GM21526 (cell line): ENCODE measurements at regions not wholly inside any gene's neighbourhood (a gene's known extent, or its start where the extent isn't known, plus 50 kb on each side); places are given as distances from the start of the nearest gene placed in this dataset.

Experiments used
- ATAC-seq: cut with Tn5 transposase; IDR thresholded peaks from one replicate; pipeline ENCODE4 v1.9.1; 2021; ENCODE audit warnings: moderate library complexity; ENCODE audit not compliant: unreplicated experiment, low FRiP score

DNA sequence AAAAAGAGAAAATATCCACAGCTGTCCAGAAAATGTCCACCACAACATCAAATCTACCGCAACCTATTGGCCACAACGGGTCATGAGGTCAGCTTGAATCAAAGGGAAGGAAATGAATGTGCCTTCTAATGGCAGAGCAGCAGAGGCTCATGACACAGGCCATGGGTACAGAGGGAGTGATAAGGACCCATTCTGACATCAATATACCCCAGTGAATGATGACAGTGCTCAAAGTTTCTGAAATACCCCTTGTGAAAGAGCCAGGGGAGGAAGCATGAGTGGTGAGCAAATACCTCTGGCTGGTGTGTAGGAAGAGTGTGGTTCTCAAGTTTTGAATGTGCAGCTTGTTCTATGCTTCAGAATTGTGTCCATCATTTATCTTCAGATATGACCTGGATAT lies 348.2 kb downstream of the IRX1 start:
- no peak for ATAC-seq

DNA sequence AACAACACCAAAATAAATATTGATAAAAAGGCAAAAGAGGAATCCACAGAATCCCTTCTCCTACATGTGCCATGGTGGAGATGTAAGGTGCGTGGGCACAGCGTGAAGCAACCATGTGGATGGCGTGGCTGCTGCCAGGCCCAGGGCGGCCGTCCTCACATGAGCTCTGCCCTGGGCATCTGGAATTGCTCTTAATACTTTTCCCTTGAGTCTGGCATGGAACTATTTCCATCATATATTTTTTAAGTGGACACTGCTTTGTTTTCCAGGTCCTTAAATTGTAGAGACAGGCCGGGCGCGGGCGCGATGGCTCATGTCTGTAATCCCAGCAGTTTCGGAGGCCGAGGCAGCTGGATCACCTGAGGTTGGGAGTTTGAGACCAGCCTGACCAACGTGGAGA lies 349.3 kb downstream of the IRX1 start:
- ATAC-seq, result no peak

DNA sequence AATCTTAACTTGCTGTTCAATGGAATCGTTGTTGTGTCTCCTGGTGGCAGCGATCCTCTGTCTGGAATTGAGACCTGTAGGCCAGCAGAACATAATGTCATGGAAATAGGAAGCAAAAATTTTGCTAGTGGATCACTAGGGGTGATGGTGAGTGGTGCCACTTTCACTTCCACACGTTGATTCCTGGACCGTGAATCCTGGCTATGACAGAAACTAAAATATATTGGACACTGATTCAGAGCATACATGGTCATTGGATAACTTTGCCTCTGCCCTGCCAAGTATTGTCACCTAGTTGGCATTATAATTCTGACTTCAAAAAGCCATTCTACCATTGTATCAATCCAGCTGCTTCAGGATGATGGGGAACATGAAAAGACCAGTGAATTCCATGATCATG lies 353.2 kb downstream of the IRX1 start:
- no peak for ATAC-seq

DNA sequence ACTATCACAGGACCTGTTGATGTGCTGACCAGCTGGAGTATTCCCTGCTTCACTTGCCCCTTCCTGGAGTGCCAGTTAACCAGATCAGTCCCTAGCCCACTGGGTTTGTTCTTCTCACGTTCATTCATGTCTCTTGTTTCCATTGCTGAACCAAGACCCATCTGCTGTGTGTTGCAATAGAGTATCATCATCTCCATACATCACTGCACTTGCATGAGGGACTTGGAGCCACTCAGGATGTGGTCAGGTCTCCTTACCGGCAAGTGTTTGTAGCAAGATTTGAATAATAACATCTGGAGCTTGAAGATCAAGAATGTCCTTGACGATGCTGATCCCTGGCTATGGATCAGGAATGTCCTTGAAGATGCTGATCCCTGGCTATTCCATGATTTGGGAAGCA lies 358.6 kb downstream of the IRX1 start:
- no peak for ATAC-seq

DNA sequence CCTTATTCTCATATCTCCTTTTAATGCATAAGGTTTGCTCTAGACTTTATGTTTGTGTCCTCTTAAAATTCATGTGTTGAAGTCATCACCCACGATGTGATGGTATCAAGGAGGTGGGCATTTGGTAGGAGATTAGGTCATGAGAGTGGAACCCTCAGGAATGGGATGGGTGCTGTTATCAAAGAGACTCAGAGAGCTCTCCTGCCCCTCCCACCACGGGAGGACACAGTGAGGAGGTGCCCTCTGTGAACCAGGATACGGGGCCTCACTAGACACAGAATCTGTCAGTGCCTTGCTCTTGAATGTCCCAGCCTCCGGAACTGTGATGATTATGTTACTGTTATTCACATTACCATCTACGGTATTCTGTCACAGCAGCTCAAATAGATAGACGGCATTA lies 359.0 kb downstream of the IRX1 start:
- no peak for ATAC-seq

DNA sequence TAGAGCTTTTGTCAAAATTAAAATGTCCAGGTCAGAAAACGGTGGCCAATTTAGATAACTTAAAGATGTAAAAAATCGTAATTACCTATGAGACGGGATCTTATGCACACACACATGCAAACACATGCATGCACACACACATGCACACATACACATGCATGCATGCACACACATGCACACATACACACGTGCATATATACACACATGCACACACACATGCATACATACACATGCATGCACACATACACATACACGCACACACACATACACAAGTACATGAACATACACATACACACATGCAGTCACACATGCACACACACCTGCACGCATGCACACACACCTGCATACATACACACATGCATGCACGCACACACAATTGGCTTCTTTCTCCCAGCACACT lies 362.0 kb downstream of the IRX1 start:
- no peak for ATAC-seq

DNA sequence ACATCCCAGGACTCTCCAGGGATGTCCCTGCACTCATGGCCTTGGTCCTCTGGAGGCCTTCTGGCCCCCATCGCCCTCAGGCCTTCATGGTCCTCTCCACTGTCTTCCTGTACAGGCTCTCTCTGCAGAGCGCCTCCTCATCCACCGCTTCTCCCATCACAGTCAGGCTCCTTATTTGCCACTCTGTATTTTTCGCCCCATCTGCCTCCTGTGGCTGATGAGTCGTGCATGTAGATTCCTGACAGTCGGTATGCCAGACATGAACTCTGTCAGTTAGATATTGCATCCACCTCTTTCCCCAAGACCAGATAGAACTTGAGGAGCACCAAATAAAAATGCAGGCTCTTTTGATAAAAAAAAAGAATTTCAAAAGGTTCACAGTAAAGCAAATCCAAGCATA lies 362.8 kb downstream of the IRX1 start:
- ATAC-seq, result no peak

DNA sequence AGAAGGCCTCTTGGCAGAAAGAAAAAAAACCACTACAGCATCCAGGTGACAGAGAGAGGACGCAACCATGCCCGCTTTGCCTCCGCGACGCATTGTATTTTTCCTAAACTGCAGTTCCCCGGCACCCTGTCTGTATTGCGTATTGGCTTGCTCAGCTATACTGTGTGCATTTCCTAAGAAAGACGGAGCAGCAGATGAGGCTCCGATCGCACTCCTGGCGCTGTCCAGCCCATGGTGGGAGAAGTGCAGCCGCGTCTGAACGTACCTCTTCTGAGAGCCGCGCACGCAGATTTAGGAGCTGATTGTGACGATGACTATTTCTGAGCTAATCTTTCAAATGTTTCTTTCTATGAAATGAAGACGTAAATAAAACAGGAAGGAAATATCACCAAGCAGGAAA lies 366.5 kb downstream of the IRX1 start:
- no peak for ATAC-seq

DNA sequence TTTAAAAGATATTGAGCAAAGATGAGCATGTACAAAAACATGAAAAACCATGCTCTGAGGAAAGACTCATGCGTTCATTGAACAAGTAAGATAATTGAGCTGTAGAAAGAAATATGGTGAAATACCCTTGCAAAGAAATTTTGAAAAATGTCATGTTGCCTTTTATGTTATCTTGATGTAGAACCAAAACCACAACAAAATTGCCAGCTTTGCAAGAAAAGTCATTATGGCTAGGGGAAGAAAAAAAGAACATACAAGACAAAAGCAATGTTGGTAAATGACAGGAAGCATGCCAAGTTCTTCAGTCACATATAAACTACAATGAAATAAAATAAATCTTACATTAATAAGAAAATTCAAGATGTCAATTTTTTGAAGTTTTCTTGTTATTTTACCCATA lies 368.0 kb downstream of the IRX1 start:
- ATAC-seq, result no peak

DNA sequence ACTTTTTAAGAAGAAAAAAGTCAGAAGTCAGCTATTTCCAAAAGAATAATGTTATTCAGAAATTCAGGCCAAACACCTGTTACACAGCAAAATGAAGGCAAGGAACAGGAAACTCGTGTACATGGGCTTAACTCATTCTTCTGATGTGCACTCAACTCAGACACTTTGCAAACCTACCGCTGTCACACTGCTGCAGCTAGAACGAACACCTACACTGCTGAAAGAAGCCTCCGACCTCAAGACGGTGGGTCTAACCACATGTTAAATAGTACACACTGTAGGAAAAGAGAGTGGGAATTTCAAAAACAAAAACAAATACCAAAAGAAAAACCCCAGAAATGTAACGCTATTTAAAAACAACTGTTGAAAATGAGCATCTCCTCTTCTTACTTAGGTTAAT lies 384.5 kb downstream of the IRX1 start:
- ATAC-seq, result no peak

DNA sequence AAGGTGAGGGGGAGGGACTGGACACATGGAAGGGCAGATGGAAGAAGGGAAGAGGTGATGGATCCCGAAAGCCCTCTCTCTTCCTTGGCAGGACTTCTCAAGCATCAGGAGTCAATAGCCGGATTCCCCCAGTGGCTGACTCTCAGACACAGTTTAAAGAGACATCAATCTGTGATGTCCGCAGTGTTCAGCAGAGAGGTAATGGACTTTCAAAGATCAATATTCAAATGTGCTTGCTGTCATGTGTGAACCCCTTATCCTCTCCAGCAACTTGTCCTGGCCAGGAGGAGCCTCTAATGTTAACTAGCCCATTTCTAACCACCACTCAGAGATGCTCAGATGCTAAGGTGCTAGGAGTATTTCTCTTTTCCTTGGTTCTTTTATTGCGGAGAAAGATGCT lies 392.2 kb downstream of the IRX1 start:
- no peak for ATAC-seq

DNA sequence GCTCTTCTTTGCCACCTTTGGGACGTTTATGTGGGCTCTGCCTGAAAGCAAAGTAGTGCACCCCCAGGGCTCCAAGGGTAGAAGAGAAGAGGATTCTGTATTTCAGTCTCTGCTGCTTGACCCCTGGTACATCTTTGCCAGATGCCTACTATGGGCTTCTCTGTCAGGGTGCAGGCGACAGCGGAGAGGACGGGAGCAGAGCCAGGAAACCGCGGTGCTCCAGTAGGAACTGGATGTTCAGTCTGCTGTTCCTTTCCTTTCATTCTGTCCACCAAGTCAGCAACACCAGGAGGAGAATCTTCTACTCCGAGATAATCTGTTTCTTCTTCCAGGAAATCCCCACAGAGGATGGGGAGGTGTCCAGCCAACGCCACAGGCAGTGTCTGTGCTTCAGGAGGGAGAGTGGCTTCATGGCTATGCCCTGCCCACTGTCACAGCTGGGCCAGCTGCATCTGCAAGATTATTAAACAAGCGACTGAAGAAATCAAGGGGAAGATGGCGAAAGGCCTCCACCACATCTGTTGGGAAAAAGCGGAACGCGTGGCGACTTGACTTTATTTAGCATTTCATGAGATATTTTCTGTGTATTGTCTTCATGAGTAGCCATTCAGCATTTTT lies 398.3 kb downstream of the IRX1 start:
- ATAC-seq, result no peak

DNA sequence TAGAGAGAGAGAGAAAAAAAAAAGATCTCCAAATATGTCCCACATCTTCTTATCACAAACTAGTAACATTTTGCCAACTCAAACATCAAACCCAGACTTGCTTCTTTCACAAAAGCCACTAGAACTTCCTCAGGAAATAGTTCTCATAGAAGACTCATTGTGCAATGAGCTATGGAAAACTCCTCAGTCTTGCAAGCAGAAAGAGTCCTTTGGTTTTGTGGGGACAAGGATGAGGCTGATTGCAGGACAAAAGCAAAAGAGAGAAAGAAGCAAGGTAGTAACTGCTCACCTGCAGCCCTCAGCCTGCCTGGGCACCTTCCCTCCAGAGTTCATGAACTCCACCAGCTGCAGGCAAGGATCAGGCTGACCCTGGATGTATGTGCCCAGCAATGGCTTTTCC lies 399.0 kb downstream of the IRX1 start:
- no peak for ATAC-seq

DNA sequence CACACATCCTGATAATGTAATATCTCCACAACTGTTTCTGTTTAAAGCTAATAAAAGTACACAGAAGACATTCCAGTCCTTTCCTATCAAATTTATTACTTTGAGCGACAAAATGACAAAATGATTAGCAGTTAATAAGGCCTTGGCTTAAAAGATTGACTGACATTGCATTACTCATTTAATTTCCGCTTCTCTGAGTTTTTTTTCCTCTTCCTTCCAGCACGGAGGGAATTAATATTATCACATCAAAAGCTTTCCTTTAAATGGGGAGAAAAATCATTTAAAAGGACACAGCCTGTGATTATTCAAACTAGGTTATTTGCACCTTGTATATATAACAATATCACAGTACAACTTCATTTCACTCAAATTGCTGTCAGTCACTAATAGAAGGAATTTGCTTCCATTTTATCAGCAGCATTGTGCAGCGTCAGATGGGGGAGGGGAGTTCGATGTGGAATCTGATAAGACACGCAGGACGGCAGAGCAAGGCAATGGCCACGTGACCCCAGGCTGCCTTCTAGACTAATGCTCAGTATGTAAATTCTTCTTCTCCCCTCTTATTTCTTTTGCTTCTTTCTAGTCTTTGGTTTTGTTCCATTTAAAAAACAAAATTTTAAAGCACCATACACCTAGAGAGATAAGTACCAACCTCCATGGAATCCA lies 400.5 kb downstream of the IRX1 start:
- ATAC-seq, result no peak

DNA sequence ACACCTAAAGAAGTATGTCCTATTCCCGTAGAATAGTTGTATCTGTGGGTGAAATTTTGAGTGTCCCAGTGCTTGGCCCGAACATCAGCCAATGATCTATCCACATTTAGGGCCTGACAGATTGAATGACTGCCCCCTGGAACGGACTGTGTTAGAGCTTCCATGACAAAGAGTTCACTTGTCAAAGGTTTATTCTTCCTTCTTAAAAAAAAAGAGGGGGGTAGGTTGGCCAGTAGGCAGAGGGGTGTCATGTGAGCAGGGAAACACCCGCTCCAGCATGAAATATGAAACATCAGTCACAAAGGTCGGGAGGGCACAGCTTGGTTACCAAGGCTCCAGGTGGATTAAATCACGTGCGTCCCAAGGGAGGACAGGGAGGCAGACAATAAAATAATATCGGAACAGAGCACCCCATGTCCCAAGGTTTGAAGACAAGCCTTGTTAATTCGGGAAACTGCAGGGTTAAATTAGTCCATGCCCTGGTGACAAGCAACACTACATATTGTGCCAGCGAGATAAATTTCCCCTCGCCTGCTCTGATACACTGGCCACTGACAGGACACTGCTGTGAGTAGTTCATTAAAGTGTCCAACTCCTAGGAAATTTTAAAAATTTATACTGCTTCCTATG lies 401.2 kb downstream of the IRX1 start:
- no peak for ATAC-seq

DNA sequence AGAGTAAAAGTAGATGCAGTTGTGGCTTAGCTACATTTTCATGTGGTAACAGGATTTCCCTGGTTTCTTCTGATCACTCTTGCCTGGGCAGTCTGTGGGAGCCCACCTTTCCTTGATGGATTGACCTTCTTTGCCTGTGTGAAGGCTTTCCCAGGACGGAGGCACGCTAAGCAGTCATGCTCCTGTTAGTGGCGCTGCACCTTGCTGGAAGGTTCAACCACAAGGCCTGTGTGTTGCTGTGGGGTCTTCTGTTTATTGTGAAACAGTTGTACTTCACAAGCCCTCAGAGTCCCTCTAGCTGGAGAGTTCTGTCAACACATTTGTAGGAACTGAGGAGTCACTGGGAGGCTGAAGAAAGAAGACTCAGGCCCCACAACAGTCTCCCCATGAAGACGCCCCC lies 402.0 kb downstream of the IRX1 start:
- ATAC-seq, result no peak

DNA sequence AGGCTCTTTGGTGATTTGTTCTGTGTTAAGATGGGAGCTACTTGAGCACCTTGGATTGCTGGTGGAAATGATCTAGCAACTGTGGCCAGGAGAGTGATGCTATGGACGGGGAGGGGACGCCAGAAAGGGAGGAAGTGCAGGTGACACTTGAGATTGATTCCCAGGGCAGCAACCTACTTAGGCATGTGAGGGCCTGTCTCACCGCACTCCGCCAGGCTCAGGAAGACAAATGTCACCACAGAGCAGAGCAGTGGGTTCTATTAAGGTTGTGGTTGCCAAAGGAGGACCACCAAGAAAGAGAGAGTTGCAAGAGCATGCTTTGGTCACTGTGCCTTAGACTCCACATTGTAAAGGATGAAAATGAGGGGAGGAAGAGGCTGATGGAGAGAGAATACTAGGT lies 404.3 kb downstream of the IRX1 start:
- ATAC-seq, result no peak

DNA sequence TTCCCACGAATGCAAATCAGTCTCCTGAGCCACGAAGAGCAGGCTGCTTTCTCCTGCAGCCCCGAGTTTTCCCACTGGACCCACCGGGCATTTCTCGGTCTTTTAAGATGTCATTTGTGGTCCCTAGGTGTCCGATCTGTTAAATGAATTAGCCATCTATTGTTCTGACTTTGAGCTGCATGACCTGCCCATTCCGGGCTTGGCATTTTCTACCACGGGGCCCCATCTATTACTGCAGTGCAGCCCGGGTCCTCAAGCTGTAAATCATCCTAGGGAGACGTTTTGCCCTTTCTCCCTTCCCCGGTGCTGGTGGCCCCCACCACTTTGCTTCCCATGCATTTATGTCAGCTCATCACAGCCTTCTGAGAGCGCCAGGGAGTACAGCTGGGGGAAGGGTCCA lies 405.4 kb downstream of the IRX1 start:
- ATAC-seq, result no peak

DNA sequence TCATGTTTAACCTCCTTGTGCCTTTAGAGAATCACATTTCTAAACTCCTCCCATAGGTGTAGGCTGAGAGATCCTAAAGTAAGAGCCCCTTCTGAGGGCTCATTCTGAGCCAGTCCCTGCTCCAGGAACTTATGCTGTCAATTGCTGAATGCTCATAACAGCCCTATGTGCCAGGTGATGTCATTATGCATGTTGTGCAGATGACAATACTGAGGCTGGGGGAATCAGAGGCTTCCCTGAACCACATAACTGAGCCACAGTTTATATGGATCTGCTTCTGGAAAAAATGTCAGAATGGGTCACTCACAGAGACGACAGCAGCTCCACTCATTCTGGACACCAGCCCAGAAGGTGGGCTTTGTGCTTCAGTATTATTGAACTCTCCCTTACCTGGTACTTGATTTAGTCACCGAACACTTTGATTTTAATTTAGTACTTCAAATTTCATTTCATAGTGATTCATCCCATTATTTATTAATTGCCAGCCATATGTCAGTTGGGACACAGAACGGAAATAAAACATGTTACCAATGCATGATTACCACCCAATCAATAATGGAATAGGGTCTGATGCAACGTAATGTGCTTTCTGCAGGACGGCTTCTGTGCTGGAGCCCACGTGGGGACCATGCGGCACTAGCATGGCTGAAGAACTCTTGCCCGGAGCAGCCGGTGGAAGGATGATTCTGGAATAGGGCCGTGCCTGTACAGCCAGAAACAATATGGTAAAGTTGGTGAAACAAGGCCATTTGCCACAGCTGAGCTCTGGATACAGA lies 406.3 kb downstream of the IRX1 start:
- no peak for ATAC-seq

DNA sequence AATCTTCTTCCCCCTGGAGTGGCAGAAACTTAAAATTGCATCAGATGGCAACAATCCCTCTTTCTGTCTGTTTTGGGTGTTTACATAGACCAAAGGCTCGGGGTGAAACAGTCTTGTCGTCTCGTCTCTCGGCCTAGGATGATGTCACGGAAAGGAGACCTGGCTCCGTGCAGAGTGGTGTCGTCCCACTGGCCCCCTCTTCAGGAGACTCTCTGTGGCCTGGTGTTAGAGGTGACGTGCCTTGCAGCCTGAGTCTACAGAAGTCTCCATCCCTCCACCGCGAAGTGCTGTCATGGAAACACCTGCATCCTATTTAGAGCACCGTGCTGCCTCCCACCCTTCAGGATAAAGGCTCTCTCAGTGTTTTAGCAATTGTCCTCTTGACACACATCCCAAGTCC lies 409.7 kb downstream of the IRX1 start:
- ATAC-seq, result no peak

DNA sequence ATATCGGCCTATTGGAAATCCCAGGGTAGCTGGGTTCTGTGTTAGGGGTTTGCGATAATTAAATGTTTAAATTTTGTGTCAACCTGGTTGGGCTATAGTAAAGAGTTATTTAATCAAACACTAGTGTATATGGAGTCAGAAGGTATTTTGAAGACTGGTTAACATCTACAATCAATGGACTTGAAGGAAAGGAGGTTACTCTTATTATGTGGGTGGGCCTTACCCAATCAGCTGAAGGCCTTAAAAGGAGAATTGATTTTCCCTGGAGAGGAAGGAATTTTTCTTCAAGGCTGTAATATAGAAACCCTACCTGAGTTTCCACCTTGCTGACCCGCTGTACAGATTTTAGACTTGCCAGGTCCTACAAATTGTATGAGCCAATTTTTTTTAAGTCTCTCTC lies 411.4 kb downstream of the IRX1 start:
- no peak for ATAC-seq

DNA sequence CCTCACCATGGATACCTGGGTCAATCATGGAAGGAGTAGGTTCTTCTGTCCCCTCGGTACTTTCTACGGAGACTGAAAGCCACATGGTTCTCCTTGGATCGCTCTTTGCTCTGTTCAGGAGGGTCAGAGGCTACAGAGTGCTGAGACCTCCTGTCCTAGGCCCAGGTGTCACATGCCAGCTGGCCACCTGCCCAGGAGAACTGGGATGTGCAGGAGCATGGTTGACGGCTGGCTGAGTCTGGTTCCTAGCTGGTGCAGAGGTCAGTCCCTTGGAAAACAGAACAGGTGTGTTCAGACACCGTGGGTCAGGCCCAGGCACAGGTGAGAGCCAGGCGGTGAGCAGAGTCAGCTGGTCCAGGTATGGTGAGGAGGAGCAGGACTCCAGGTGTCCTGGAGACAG lies 416.3 kb downstream of the IRX1 start:
- no peak for ATAC-seq
